ENCODE measurements at regions not wholly inside any gene's neighbourhood (a gene's known extent, or its start where the extent isn't known, plus 50 kb on each side); places are given as distances from the start of the nearest gene placed in this dataset.
"Not testable (repeated sequence)": the region's sequence is repeated elsewhere in the genome, so short reads cannot be mapped to it uniquely, and the experiment has no call there.

GRCh38 chr22:25452116-25452700 lies 112.3 kb upstream of the GRK3 start:
- no peak for TF ChIP-seq CTCF (IDR thresholded peaks at IDR 0.05; ENCODE audit: borderline replicate concordance, insufficient read depth, low read depth, low read length)
- H3K4me3 ChIP-seq (ENCODE audit: low read depth, low read length) = no peak overlapping the region

- no peak overlapping the region for H3K4me3 ChIP-seq (ENCODE audit: low read depth, low read length)
- TF ChIP-seq CTCF (IDR thresholded peaks at IDR 0.05; ENCODE audit: borderline replicate concordance, insufficient read depth, low read depth, low read length) = no peak
These were observed 111.4 kb upstream of the GRK3 start for GRCh38 chr22:25453058-25453457.

GRCh38 chr22:25453557-25453956 lies 110.9 kb upstream of the GRK3 start:
- no peak overlapping the region for H3K4me3 ChIP-seq (ENCODE audit: low read depth, low read length)
- TF ChIP-seq CTCF (IDR thresholded peaks at IDR 0.05; ENCODE audit: borderline replicate concordance, insufficient read depth, low read depth, low read length) = no peak

- H3K4me3 ChIP-seq (ENCODE audit: low read depth, low read length) = not testable (repeated sequence)
These were observed 108.0 kb upstream of the GRK3 start for GRCh38 chr22:25456300-25457043.

- not testable (repeated sequence) for H3K4me3 ChIP-seq (ENCODE audit: low read depth, low read length)
These were observed 105.8 kb upstream of the GRK3 start for GRCh38 chr22:25458631-25459030.

GRCh38 chr22:25460682-25461081 lies 103.8 kb upstream of the GRK3 start:
- H3K4me3 ChIP-seq (ENCODE audit: low read depth, low read length) = not testable (repeated sequence)

GRCh38 chr22:25461301-25461700 lies 103.2 kb upstream of the GRK3 start:
- TF ChIP-seq CTCF (IDR thresholded peaks at IDR 0.05; ENCODE audit: borderline replicate concordance, insufficient read depth, low read depth, low read length) = no peak
- no peak overlapping the region for H3K4me3 ChIP-seq (ENCODE audit: low read depth, low read length)

- not testable (repeated sequence) for H3K4me3 ChIP-seq (ENCODE audit: low read depth, low read length)
- peak; percentile 97 for TF ChIP-seq CTCF (IDR thresholded peaks at IDR 0.05; ENCODE audit: borderline replicate concordance, insufficient read depth, low read depth, low read length)
These were observed 101.8 kb upstream of the GRK3 start for GRCh38 chr22:25462474-25463346.

- not testable (repeated sequence) for H3K4me3 ChIP-seq (ENCODE audit: low read depth, low read length)
These were observed 101.2 kb upstream of the GRK3 start for GRCh38 chr22:25463347-25463628.

- not testable (repeated sequence) for H3K4me3 ChIP-seq (ENCODE audit: low read depth, low read length)
These were observed 100.1 kb upstream of the GRK3 start for GRCh38 chr22:25464326-25464725.

Measured in GM12875 (cell line).